Tibial nerve (tissue), 4 donors: ENCODE measurements at regions not wholly inside any gene's neighbourhood (a gene's known extent, or its start where the extent isn't known, plus 50 kb on each side); places are given as distances from the start of the nearest gene placed in this dataset.

Source experiments
- EP300 ChIP-seq, 2 donors: sonication (generic); formaldehyde crosslinking; IDR thresholded peaks; one replicate each; pipeline ENCODE4 v1.6.1; 2017; ENCODE audit warnings: antibody characterized with exemption in 2 of 2, mild to moderate bottlenecking in 1 of 2
- POLR2A ChIP-seq, 2 donors: fragments of 450-650 bp; IDR thresholded peaks; one replicate each; pipeline ENCODE4 v1.6.1; 2017; ENCODE audit warnings: antibody characterized with exemption in 2 of 2, mild to moderate bottlenecking in 2 of 2, moderate library complexity in 2 of 2
- TF ChIP-seq, protein P1 (sequence below), 5 experiments: fragments of 200-600 bp in 3 of 5; fragments of 450-650 bp in 2 of 5; sonication (generic) in 3 of 5; IDR thresholded peaks; one replicate each; pipeline ENCODE4 v1.5.1; 2016 to 2019; ENCODE audit warnings: antibody characterized with exemption in 5 of 5, mild to moderate bottlenecking in 3 of 5, moderate library complexity in 2 of 5

DNA sequence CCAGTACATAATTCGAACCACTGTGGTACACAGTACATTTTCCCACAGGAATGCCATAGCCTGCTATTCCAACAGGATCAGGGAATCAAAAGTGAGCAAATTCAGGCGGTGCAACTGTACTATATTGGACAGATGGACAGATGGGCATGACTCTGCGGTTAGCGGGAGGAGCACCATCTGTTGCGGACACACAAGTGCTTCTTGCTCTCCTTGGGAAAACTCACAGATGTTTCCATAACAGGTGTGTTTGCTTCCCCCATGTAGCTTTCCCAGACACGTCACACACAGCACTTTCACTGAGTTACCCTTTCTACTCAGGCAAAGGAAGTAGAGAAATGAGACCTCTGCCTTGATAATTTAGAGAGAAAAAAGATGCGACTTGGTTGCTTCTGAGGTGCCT lies 325.1 kb upstream of the THBS1 start:
- TF ChIP-seq, protein P1, sequence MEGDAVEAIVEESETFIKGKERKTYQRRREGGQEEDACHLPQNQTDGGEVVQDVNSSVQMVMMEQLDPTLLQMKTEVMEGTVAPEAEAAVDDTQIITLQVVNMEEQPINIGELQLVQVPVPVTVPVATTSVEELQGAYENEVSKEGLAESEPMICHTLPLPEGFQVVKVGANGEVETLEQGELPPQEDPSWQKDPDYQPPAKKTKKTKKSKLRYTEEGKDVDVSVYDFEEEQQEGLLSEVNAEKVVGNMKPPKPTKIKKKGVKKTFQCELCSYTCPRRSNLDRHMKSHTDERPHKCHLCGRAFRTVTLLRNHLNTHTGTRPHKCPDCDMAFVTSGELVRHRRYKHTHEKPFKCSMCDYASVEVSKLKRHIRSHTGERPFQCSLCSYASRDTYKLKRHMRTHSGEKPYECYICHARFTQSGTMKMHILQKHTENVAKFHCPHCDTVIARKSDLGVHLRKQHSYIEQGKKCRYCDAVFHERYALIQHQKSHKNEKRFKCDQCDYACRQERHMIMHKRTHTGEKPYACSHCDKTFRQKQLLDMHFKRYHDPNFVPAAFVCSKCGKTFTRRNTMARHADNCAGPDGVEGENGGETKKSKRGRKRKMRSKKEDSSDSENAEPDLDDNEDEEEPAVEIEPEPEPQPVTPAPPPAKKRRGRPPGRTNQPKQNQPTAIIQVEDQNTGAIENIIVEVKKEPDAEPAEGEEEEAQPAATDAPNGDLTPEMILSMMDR (IDR thresholded peaks at IDR 0.05) = no peak
- TF ChIP-seq POLR2A (IDR thresholded peaks at IDR 0.05) (no peak), EP300 (IDR thresholded peaks at IDR 0.05) (no peak)
